ENCODE measurements at regions not wholly inside any gene's neighbourhood (a gene's known extent, or its start where the extent isn't known, plus 50 kb on each side); places are given as distances from the start of the nearest gene placed in this dataset.

DNA sequence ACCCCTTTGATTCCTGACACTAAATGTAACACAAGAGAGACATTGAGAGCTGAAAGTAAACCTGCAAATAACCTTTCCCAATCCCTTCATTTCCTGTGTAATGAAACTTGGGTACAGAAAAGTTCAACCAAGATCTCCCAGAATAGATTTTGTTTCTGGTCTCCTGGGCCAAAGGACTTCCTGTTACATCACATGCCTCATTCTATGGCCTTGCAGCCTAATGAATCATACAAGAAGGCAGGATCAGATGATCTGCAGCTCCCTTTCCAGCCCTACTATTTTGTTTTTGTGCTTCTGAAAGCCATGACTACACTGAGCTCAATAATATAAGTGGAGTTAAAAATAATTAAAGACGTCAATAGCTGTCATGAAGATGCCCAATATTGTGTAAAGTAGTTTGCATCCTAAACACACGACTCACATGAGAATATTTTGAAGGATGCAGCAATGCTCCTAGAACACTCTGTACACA, 73.4 kb upstream of the NOX3 start:
- H3K4me1 Mint-ChIP-seq (ENCODE audit: low read depth): peaks cover 20% of the 10 kb centered on the region
- peak overlapping the region; percentile 95 for H3K27ac Mint-ChIP-seq (ENCODE audit: unreplicated experiment)
- H3K9me3 Mint-ChIP-seq (ENCODE audit: low read depth): peaks cover 9% of the 10 kb centered on the region
- H3K36me3 Mint-ChIP-seq (ENCODE audit: low read depth): peaks cover 6% of the 10 kb centered on the region
- H3K4me3 Mint-ChIP-seq (ENCODE audit: unreplicated experiment): no peak overlapping the region
- DNase-seq (ENCODE audit: low spot score): no peak
- H3K27me3 Mint-ChIP-seq (ENCODE audit: low read depth): no peaks in the 10 kb centered on the region
- TF ChIP-seq, protein P1, sequence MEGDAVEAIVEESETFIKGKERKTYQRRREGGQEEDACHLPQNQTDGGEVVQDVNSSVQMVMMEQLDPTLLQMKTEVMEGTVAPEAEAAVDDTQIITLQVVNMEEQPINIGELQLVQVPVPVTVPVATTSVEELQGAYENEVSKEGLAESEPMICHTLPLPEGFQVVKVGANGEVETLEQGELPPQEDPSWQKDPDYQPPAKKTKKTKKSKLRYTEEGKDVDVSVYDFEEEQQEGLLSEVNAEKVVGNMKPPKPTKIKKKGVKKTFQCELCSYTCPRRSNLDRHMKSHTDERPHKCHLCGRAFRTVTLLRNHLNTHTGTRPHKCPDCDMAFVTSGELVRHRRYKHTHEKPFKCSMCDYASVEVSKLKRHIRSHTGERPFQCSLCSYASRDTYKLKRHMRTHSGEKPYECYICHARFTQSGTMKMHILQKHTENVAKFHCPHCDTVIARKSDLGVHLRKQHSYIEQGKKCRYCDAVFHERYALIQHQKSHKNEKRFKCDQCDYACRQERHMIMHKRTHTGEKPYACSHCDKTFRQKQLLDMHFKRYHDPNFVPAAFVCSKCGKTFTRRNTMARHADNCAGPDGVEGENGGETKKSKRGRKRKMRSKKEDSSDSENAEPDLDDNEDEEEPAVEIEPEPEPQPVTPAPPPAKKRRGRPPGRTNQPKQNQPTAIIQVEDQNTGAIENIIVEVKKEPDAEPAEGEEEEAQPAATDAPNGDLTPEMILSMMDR (IDR thresholded peaks at IDR 0.05): no peak

DNA sequence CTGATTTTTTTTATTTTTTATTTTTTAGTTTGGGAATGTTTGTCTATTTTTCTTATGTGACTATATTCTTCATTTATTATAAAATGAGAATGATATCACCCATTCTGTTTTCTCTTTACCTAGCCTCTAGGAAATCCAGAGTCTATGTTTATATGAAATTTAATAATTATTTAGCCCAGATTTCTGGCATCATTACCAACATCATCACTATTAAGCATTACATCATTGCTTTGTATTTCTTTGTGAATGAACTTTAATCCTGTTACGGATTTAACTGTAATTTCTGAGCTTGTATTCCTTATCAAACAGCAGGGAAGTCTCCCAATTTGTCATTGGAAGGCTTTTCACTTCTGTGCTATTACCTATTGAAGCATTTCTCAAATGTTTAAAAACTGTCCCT, 72.7 kb upstream of the NOX3 start:
- no peak for DNase-seq (ENCODE audit: low spot score)
- TF ChIP-seq, protein P1 (IDR thresholded peaks at IDR 0.05): no peak
- H3K9me3 Mint-ChIP-seq (ENCODE audit: low read depth): peaks cover 6% of the 10 kb centered on the region
- no peaks in the 10 kb centered on the region for H3K27me3 Mint-ChIP-seq (ENCODE audit: low read depth)
- H3K4me3 Mint-ChIP-seq (ENCODE audit: unreplicated experiment): no peak overlapping the region
- H3K36me3 Mint-ChIP-seq (ENCODE audit: low read depth): peaks cover 3% of the 10 kb centered on the region
- peaks cover 25% of the 10 kb centered on the region for H3K4me1 Mint-ChIP-seq (ENCODE audit: low read depth)
- H3K27ac Mint-ChIP-seq (ENCODE audit: unreplicated experiment): peak overlapping the region; percentile 95

DNA sequence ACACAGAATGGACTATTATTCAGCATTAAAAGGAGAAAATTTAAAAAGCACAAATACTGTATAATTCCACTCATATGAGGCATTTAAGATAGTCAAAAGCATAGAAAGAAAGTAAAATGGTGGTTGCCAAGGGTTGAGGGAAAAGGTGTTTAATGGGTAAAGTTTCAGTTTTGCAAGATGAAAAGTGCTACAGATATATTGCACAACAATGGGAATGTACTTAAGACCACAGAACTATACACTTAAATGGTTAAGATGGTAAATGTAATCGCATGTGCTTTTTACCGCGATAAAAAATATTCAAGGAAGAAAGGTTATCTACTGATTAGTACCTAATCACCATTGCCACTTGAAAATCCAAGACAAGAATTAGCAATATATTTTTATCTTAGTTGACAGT, 71.8 kb upstream of the NOX3 start:
- peaks cover 2% of the 10 kb centered on the region for H3K9me3 Mint-ChIP-seq (ENCODE audit: low read depth)
- H3K27me3 Mint-ChIP-seq (ENCODE audit: low read depth): no peaks in the 10 kb centered on the region
- DNase-seq (ENCODE audit: low spot score): no peak
- no peak overlapping the region for H3K27ac Mint-ChIP-seq (ENCODE audit: unreplicated experiment)
- TF ChIP-seq, protein P1 (IDR thresholded peaks at IDR 0.05): no peak
- H3K4me1 Mint-ChIP-seq (ENCODE audit: low read depth): peaks cover 25% of the 10 kb centered on the region
- H3K36me3 Mint-ChIP-seq (ENCODE audit: low read depth): no peaks in the 10 kb centered on the region
- no peak overlapping the region for H3K4me3 Mint-ChIP-seq (ENCODE audit: unreplicated experiment)

DNA sequence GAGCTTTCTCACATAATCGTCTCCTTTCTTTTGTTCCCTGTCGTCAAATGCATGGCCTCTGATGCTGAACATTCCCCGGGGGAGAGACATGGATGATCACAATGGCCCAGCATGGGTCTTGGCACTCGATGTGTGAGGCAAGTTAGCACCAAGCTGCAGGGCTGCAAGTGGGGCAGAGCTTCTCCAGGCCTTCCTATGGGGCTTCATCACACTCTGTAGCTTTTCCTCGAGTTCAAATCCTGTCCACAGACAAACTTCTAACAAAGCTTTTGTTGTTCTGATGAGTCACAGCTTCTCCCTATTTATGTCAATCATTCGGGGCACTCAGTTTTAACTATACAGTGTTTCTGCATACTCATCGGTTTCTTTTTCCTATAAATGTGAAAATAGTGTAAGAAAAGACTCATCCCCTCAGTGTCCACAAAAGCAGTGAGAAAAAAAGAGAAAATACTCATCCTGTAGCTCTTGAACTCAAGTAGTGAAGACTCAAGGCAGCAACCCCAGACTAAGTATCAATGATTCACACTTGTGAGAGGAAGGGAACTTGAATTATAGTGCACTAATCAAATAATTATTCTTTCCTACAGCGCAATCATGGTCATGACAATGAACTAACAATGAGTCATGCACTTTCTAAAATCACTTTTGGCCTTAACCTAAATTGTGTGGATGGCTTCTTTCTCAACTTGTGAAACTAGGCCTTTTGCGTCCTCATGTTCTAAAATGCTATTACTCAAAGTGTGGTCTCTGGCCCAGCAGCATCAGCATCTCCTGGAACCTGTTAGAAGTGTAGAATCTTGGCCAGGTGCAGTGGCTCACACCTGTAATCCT, 68.4 kb upstream of the NOX3 start:
- Mint-ChIP-seq H3K27ac (ENCODE audit: unreplicated experiment) (peak overlapping the region; percentile 13), H3K27me3 (ENCODE audit: low read depth) (no peaks in the 10 kb centered on the region), H3K4me3 (ENCODE audit: unreplicated experiment) (no peak overlapping the region), H3K36me3 (ENCODE audit: low read depth) (no peaks in the 10 kb centered on the region), H3K4me1 (ENCODE audit: low read depth) (peaks cover 19% of the 10 kb centered on the region), H3K9me3 (ENCODE audit: low read depth) (no peaks in the 10 kb centered on the region)
- DNase-seq (ENCODE audit: low spot score): no peak
- TF ChIP-seq, protein P1 (IDR thresholded peaks at IDR 0.05): no peak

DNA sequence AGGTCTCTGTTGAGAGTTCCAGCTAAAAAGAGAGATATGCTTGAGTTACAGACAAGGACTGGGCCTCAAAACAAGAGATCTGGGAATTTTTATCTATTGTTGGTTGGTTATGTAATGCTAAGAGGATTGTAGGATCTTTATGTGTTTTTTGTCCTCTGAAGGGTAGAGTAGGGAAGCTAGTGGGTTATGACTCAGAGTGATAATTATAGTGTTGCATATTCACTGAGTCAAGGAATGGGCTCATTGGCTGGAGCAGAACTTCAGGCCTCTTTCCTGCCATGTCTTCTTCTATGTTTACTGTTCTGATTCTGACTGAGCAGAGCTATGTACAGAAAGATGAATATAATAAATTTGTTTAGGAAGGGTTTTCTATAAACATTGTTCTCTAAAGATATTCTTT, 66.1 kb upstream of the NOX3 start:
- DNase-seq (ENCODE audit: low spot score): no peak
- H3K9me3 Mint-ChIP-seq (ENCODE audit: low read depth): no peaks in the 10 kb centered on the region
- no peak overlapping the region for H3K27ac Mint-ChIP-seq (ENCODE audit: unreplicated experiment)
- TF ChIP-seq, protein P1 (IDR thresholded peaks at IDR 0.05): no peak
- no peaks in the 10 kb centered on the region for H3K27me3 Mint-ChIP-seq (ENCODE audit: low read depth)
- H3K4me1 Mint-ChIP-seq (ENCODE audit: low read depth): peaks cover 13% of the 10 kb centered on the region
- no peaks in the 10 kb centered on the region for H3K36me3 Mint-ChIP-seq (ENCODE audit: low read depth)
- H3K4me3 Mint-ChIP-seq (ENCODE audit: unreplicated experiment): no peak overlapping the region
